Hippocampal formation (tissue), 2 donors: ENCODE measurements at regions not wholly inside any gene's neighbourhood (a gene's known extent, or its start where the extent isn't known, plus 50 kb on each side); places are given as distances from the start of the nearest gene placed in this dataset.
A peak's percentile ranks its signal among the peaks of the same experiment; 100 is the strongest.

ENCODE experiments used
- DNase-seq, 2 donors: peaks; one replicate each; lab custom pipeline; 2025; lab: John Stamatoyannopoulos, UW

DNA sequence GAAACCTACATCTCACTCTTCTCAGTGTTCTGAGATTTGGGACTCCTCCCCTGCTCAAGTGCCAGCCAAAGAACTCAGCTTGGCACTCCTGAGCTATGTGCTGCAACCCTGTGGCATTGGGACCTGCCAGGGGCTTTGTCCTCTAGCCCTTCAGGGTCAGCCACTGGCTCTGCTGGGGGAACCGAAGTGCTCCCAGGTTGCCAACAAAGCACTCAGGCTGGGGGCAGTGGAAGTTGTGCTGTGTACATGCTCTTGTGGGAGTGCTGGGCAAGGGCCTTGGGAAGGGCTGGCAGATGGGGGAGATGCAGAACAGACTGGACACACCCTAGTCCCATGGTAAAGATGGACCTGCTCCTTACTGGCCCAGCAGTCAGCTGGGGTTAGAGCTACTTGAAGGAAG, 498.6 kb downstream of the CAAP1 start:
- no peak for DNase-seq

DNA sequence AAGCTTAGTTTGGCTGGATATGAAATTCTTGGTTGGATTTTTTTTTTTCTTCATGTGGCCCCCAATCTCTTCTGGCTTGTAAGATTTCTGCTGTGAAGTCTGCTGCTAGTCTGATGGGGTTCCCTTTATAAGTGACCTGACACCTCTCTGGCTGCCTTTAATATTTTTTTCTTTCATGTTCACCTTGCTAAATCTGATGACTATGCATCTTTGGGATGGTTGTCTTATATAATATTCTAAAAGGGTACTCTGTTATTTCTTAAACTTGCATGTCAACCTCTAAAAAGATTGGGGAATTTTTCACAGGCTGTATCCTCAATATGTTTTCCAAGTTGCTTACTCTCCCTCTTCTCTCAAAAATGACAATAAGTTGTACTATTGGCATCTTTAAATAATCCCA, 500.0 kb downstream of the CAAP1 start:
- no peak for DNase-seq

DNA sequence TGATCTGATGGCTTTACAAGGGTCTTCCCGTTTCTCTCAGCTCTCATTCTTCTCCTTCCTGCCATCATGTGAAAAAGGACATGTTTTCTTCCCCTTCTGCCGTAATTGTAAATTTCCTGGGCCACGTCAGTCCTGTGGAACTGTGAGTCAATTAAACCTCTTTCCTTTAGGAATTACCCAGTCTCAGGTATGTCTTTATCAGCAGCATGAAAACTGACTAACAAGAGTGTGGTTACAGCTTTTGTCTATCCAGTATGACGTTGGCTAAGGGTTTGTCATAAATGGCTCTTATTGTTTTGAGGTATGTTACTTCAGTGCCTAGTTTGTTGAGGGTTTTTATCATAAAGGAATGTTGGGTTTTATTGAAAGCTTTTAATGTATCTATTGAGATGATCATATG, 501.6 kb downstream of the CAAP1 start:
- no peak for DNase-seq

DNA sequence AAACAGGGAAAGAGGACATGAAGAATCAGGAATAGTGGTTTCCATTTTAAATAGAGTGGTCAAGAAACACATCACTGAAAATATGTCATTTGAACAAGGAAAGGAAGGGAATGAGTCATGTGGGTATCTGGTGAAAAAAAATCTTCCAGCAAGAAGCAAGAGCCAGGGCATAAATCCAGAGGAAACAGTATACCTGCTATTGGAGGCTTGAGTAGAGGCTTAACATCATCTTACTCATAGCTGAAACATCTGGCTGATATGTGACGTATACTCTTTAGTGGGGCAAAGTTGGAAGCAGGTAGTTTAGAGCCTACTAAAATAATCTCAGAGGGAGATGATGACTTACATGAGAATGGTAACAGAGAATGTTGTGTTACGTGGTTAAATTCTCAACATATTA, 517.2 kb downstream of the CAAP1 start:
- DNase-seq, result no peak

DNA sequence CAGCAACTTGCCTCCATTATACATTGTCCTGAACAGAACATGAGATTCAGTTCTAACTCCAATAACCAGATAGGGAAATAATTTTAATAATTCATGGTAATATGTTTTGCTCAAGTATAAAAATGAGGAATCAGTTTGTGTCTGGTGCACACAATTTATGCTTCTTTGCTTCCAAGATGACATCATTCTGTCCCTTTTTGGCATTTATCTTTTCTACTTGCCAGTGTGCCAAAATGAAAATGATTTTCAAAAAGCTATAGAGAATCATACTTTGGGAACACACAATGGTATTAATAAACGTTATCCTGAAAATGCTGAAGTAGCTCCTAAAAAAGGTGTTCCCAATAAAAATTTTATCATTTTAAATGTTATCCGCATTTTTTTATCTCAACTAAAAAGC, 519.0 kb downstream of the CAAP1 start:
- no peak for DNase-seq

DNA sequence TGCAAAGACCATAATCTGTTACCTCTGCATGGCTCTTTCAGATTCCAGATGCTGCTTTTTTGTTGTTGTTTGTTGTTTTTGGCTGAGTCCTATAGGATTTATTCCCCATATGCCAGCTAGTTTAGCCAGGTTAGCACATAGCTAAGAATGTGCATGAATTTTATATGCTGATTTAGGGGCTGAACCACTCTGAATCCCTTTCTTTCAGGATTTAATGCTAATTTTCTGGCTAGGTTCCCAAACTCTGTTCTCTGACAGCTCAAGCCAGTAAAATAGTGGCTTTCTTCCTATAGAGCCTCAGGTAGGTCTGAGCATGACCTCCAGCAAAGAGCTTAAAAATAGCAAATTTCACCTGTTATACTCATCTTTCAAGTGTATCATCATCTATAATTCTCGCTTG, 521.4 kb downstream of the CAAP1 start:
- DNase-seq, result no peak

DNA sequence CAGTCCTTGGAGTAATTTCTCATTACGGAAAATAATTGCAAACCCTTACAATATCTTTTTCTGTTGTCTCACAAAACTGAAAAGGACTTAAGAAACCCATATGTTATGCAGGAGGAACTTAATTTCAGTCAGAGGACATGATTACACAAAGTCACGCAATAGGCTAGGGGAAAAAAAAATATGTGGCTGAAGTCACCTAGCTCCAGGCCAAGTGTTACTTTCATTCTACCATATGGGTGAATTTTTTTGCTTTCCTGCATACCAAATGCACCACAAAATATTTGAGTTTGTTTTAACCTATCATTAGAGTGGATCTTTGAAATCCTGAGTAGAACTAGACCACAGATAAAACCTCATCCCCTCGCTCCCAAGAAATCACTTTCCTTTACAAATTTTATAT, 523.5 kb downstream of the CAAP1 start:
- DNase-seq, result no peak

DNA sequence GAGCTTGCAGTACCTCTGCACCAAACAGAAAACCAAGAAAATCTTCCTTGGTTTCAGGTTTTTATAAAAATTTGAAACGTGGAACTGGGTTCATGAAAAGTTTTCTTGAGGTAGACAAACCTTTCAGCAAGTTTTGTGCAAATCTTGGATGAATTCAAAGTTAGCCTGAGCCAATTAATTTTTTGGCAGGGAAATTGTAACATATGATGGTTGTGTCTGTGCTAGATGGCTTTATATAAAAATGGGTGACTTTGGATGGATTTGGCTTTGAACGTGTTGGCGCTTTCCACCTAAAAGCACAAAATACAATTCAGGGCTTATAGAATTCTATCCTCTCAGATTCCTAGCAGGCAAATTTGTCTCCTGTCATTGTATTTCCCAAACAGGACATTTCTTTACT, 524.4 kb downstream of the CAAP1 start:
- no peak for DNase-seq

DNA sequence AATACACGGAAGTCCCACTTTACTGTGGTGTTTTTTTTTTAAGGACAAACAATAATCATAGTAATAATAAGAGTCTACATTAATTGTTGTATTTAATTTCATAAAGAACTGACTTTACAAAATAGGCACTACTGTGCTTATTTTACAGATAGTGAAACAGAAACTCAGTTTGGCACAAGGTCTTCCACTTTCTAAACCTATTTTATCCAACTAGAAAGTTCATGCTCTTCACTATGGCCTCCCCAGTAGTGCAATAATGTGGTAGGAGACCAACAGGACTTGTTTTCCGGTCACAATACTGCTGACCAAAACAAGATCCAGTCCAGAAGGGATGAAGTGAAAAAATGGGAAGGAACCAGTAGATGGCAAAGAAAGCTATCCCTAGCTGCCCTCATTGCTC, 531.6 kb downstream of the CAAP1 start:
- no peak for DNase-seq

DNA sequence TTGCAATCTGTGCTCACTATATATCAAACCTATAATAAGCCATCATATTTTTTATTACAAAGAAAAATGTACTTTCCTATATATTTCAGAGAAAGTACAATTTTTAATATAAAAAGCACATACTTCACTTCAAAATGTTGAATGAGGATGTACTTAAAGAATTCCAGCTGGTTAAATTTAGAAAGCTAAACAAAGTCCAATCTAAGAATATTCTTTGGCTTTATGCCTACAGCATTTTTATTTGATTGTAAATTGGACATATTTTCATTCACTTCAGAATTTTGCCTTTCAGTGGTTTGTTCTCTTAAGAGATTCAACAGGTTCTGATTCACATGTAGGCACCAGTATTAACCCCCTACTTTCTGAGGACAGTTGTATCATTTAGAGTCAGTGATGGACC, 533.8 kb downstream of the CAAP1 start:
- no peak for DNase-seq

DNA sequence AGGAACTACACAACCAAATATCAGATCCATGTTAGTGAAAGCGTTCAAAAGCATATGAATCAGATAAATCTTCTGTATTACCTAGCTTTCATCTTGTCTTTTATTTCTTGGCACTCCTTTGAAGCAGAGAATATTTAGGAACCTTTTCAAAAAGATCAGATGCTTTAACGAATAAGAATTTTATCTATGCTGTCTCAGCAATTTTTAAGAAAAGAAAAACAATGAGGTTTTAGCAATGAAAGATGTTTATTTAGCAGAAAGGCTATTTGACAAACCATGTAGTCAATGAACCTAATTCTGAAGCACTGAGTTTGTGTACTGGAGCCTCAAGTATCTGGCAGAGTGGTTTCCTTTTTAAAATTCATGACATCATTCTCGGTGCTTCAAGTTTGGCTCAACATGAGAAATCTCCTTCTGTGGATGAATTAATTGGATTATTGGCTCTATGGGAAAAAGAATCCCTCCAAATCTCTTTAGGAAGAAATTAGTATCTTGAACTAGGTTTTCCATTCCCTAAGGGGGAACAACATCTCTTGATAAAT, 534.7 kb downstream of the CAAP1 start:
- peak in 1 of 2 donors; percentile 33 for DNase-seq

DNA sequence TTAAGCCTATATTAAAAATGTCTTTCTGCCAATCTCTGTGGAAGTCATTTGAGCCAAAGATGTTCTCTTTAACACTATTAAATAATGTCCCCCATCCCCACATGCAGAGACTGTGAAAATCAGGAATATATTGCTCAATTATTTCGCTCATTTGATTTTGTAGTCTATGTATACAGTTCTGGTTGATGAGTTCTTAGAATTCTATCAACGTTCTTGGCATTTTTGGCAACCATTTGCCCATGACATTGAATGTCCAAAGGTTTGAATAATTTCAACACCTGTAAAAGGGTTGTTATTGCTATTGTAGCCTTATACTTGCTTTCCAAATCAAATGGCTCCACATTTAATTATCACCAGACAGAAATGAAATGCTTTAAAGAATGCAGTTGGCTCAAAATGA, 536.1 kb downstream of the CAAP1 start:
- no peak for DNase-seq

DNA sequence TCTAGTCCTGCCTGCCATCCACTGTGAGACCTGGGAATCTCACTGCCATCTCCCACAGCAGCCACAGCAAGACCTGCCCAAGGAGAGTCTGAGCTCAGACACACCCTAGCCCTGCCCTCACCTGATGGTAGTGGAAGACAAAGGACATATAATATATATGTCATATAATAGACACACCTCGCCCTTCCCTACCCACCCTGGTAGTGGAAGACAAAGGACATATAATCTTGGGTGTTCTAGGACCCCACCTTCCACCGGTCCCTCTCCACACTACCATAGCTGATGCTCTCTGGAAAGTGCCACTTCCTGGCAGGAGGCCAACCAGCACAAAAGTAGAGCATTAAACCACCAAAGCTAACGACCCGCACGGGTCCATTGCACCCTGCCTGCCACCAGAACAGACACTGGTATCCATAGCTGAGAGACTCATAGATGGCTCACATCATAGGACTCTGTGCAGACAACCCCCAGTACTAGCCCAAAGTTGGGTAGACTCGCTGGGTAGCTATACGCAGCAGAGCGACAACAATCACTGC, 545.6 kb downstream of the CAAP1 start:
- DNase-seq, result no peak

DNA sequence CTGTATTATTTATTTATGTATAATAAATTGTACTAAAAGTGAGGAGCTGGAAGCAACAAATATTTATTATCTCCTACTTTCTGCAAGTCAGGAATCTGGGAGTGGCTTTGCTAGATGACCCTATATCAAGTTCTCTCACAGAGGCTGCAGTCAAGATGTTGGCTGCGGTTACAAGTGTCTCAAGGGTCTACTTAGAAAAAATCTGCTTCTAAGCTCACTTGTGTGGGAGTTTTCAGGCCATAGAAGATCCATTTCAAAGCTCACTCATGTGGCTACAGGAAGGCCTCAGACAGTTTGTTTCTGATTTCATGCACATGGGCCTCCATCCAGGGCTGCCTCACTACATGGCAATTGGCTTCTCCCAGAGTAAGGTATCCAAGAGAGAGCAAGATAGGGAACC, 551.1 kb downstream of the CAAP1 start:
- DNase-seq, result no peak

DNA sequence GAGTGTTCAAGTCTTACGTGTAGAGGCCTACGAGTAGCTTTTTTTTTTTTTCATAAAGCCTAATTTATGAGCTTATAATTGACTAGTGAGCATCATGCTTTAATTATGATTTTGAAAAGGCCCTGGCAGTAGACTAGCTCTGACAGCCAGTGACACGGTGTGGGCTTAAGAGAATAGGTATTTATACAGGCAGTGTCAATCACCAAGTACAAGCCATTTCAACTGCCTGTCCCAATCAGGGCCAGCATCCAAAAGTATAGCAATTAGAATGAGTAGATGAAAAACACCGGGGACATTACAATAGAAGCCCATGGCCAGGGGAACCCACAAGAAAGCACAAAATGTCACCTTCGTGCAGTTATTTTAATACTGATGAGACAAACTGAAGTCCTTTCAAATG, 552.8 kb downstream of the CAAP1 start:
- no peak for DNase-seq

DNA sequence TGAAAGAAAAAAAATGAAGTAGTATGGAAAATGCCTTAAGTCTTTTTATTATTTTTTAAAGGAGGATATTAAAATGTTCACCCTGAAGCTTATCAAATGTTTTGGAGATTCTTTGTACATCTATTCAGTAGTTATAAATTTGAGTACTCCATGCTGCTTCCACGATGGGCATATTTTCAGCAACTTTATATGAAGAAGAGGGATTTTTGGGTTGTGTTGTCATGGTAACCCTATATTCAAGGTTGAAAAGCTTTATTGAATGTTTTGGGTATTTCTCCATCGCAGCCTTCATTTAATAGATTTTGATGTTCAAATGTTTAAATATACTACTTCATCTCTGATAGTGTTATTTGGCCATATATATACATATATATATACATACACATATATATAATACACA, 557.5 kb downstream of the CAAP1 start:
- no peak for DNase-seq

DNA sequence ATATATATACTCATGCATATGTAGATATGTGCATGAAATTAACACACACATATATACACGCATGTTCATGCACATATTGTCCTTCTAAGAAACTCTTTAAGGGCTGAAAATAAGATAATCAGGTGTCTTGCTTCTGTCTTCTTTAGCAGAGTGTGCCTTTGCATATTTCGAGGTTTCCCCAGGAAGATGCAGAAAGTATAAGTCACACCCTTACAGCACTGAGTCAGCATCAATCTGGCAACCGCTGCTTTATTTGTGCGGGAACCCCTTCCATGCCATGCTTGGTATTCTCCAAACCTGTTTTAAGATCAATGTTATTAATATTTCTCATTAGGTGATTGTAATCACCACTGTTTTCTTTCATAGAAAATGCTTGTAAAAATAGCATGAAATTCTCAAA, 557.9 kb downstream of the CAAP1 start:
- DNase-seq, result no peak

DNA sequence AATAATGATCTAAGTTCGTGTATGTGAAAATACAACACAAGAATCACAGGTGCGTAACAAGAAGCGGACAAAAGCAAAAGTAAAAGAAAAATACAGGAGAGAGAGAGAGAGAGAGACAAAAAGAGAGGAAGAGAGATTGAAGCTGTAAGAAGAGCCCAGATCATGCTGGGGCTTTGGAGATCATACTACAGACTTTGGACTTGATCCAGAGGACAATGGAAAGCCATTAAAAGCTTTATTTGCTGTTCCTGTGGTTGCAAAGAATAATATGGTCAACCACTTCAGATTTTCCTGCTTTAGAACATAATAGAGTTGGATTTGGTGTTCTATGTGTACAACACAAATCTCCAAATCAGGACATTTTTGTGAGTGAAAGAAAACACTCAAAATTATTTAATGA, 561.4 kb downstream of the CAAP1 start:
- no peak for DNase-seq

DNA sequence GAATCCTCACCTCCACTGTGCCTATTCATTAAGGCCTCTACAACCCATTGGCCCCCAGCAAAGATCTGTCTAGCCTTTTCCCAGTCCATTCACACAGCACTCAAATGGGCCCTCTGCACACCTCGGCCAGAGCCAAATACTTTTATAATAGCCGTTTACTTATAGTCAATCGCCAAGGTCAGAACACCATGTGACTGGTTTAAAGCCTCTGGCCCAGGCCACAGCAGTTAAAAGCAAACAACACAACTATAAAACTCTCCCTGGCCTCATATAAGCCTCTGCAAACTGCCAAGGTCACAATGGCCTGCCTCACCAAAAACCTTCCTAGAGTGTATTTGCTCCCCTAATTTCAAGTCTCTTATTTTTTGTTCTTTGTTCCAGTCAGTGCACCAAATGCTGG, 562.6 kb downstream of the CAAP1 start:
- DNase-seq, result no peak

DNA sequence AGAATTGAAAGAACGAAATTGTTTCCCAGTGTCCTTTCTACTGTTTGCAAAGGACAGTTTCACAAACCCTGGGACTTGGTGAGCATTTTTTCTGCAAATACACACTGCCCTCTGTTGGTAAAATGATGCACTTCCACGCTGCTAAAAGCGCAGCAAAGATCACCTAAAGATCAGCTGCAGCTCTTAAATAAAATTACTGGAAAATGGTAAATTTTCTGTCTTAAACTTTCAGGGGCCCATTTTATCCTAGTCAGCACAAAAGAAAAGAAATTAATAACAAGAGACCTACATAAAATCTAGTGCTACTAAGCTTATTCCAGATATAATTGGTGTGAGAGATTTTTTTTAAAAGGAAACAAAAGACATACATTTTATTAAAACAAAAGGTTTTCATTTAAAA, 566.0 kb downstream of the CAAP1 start:
- DNase-seq, result peak; percentile 3 to 75

DNA sequence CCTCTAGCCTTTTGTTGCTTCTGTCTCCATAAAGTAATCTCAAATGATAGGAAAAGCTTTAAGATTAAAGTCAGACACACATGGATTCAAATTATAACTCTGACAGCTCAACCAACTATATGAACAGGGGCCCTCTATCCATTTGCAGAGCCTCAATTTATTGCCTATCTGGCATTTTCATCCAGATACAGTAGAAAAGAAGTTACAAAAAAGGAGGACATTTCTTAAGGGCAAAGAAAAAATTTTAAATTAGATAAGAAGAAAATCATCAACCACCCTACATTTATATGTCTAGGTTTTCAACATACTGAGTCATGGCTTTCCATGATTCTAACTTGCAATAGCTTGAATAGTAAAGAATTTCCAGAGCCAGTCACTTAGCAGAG, 567.2 kb downstream of the CAAP1 start:
- DNase-seq, result no peak

DNA sequence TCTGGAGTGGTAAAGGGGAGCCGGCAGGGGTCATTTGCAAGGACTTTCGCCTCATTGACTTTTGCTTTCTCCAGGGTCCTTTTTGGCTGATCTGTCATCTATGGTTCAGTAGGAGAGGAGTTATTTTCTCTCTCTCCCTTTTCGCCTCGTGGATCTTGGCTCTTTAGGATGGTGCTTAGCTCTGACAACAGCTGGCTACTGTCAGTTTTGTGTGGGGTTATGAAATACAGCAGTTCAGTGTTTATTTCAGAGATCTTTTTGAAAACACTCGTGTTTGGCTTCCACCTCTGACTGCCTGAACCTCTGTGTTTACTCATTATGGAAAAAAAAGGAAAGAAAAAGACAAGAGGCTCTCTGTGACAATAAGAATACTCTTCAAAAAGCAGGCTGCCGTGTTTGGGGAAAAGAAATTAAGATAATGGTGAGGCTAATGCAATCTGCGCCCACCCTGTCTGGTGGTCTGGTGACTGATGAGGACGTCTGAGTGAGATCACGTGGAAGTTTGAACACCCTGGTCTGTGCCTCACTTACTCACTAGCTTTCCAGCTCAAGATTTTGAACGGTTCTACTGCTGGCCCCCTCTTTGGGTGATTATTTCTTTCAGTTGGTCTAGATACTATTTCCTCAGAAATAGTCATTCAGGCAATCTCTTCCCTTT, 567.7 kb downstream of the CAAP1 start:
- no peak for DNase-seq

DNA sequence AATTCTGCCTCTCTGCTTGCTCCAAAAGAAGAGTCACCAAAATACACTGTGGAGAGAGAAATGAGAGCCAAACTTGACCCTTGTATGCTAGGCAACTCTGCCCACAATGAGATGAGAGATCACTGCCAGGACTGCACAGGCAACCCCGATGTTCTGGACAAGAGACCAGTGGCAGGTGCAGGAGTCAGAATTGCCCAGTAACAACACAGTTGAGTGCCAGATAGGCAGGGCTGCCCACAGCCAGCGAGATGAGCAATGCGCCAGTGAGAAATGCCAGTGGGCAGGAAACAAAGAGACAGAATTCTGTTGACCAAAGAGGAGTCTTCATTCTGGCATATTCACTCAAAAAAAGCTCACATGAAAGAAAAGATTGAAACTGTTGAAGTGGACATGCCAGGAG, 570.7 kb downstream of the CAAP1 start:
- DNase-seq, result no peak

DNA sequence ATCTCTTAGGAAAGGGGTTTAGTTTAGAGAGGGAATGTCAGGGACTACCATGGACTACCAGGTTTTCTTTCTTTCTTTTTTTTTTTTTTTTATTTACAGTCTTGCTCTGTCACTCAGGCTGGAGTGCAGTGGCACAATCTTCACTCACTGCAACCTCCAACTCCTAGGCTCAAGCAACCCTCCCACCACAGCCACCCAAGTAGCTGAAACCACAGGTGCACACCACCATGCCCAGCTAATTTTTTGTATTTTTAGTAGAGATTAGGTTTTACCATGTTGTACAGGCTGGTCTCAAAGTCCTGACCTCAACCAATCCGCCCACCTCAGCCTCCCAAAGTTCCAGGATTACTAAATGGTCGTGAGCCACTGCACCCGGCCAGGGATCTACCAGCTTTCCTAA, 572.7 kb downstream of the CAAP1 start:
- no peak for DNase-seq
